ENCODE measurements at regions not wholly inside any gene's neighbourhood (a gene's known extent, or its start where the extent isn't known, plus 50 kb on each side); places are given as distances from the start of the nearest gene placed in this dataset.
"Not testable (repeated sequence)": the region's sequence is repeated elsewhere in the genome, so short reads cannot be mapped to it uniquely, and the experiment has no call there.

DNA sequence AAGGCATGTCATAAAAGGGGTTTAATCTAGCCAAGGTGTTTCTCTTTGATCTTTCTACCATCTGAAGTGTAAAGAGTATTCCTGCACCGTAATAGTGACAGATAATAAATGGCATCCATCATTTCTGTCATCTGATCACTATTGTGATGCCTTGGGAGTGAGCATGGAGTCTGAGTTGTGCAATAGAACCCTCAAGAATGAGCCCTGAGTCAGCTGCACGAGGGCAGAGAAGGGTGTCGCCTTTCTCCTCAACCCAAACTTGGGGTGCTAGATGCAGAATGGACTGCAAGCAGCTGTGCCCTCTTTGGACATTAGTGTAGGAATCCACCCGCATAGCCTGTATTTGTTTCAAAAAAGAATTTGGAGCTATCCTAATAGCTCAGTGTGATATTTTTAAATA, 115.2 kb downstream of the ZNF37A start:
- Mint-ChIP-seq H3K9me3 (peaks cover 4% of the 10 kb centered on the region), H3K4me3 (no peak overlapping the region), H3K27ac (no peak overlapping the region), H3K36me3 (ENCODE audit: low read depth) (no peaks in the 10 kb centered on the region), H3K4me1 (ENCODE audit: low read depth) (no peaks in the 10 kb centered on the region), H3K27me3 (ENCODE audit: low read depth) (peaks cover 5% of the 10 kb centered on the region)
- DNase-seq = no peak
- intact Hi-C loops (cut with micrococcal nuclease) = no loop called here
- CTCF ChIA-PET = no interaction called here

DNA sequence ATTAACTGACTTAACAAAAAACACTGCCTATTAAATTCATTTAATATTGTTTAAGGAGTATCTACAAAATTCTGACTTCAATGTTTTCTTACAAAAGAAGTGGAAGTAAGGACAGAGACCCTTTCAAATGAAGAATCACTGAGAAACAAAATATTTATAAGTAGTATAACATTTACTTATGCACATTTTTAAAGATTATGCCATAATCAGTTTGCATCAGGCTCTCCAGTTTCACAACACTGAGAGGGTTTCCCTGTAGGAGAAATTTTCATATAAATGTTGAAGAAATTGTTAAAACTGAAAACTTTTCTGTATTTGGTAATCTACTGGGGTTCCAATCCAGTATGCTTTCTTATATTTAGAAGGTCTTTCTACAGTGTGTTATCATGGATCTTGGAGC, 115.6 kb downstream of the ZNF37A start:
- H3K36me3 Mint-ChIP-seq (ENCODE audit: low read depth); H3K27me3 Mint-ChIP-seq (ENCODE audit: low read depth); DNase-seq; H3K4me1 Mint-ChIP-seq (ENCODE audit: low read depth); CTCF ChIA-PET; H3K27ac Mint-ChIP-seq; H3K9me3 Mint-ChIP-seq; intact Hi-C loops (cut with micrococcal nuclease); H3K4me3 Mint-ChIP-seq: not testable (repeated sequence)

DNA sequence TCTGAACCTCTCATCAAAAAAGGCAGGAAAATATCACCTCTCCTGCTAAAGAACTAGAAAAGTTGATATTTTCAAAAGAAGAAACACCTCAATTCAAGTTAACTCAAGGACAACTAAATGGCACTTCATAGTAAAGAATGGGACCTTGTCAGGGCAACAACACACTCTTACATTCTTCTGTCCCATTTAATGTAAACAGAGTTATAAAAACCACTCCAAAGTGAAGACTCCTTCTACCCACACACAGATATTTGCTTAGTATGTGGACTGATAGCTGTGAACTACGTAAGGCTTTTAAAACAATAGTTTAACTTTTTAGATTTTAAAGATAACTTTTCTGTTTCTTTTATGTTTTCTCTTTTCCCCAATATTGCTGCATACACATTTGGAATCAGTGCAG, 118.3 kb downstream of the ZNF37A start:
- Mint-ChIP-seq H3K27ac (no peak overlapping the region), H3K4me1 (ENCODE audit: low read depth) (no peaks in the 10 kb centered on the region), H3K27me3 (ENCODE audit: low read depth) (peaks cover 3% of the 10 kb centered on the region), H3K36me3 (ENCODE audit: low read depth) (no peaks in the 10 kb centered on the region), H3K9me3 (no peaks in the 10 kb centered on the region), H3K4me3 (no peak overlapping the region)
- DNase-seq = no peak
- intact Hi-C loops (cut with micrococcal nuclease) = no loop called here
- CTCF ChIA-PET = no interaction called here

DNA sequence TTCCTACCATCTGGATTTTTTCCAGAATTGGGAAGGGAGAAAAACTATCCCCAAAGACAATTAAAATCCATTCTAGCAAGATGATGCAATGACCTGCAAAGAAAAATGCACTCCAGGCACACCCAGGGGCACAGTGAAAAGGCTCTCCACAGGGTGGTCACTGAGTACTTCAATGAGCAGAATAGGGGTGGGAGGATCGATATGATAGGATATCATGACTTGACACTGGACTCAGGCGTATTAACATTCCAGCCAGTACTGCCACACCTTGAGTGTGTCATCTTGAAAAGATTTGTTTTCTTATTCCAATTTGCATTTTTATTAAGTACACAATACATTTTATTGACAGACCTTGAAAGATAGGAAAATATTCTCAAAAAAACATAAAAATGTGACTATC, 132.2 kb downstream of the ZNF37A start:
- no peaks in the 10 kb centered on the region for H3K4me1 Mint-ChIP-seq (ENCODE audit: low read depth)
- no peaks in the 10 kb centered on the region for H3K27me3 Mint-ChIP-seq (ENCODE audit: low read depth)
- peaks cover 8% of the 10 kb centered on the region for H3K9me3 Mint-ChIP-seq
- no peaks in the 10 kb centered on the region for H3K36me3 Mint-ChIP-seq (ENCODE audit: low read depth)
- no peak for DNase-seq
- no peak overlapping the region for H3K27ac Mint-ChIP-seq
- H3K4me3 Mint-ChIP-seq = no peak overlapping the region
- intact Hi-C loops (cut with micrococcal nuclease) = no loop called here
- CTCF ChIA-PET = no interaction called here

DNA sequence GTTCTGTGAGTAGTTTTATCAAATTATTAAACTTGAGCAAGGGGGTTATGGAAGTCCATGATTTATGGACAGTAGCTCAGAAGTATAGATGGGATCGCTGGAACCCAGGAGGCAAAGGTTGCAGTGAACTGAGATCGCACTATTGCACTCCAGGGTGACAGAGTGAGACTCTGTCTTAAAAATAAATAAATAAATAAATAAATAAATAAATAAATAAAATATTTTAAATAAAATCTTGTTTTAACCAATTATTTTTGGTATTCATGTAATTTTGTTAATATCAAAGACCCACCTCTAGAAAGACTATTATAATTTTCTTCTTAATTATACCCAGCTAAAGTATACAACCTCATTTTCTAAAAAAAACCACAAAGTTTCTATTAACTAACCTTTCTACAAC, 134.3 kb downstream of the ZNF37A start:
- intact Hi-C loops (cut with micrococcal nuclease) = no loop called here
- CTCF ChIA-PET = interaction anchor here (0.7 kb wide), 1 partner anchor 193 kb away, joined by 6 read pairs; no protein-coding TSS in a partner anchor
- DNase-seq = no peak
- no peaks in the 10 kb centered on the region for H3K36me3 Mint-ChIP-seq (ENCODE audit: low read depth)
- H3K4me1 Mint-ChIP-seq (ENCODE audit: low read depth) = no peaks in the 10 kb centered on the region
- H3K4me3 Mint-ChIP-seq = no peak overlapping the region
- H3K27me3 Mint-ChIP-seq (ENCODE audit: low read depth) = no peaks in the 10 kb centered on the region
- H3K27ac Mint-ChIP-seq = no peak overlapping the region
- peaks cover 8% of the 10 kb centered on the region for H3K9me3 Mint-ChIP-seq

DNA sequence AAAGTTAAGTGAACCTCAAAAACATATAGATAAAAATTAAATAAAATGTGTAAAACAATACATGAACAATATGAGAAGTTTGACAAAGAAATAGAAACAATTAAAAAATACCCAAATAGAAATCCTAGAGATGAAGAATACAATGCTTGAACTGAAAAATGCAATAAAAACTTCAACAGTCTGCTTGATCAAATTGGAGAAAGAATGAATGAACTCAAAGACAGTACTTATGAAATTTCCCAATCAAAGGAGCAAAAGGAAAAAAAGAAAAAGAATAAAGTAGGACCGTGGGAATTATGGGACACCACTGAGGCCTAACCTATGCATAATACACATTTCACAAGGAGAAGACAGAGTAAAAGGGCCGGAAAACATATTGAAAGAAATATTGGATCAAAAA, 144.3 kb downstream of the ZNF37A start:
- H3K36me3 Mint-ChIP-seq (ENCODE audit: low read depth); H3K27me3 Mint-ChIP-seq (ENCODE audit: low read depth); DNase-seq; H3K4me1 Mint-ChIP-seq (ENCODE audit: low read depth); H3K27ac Mint-ChIP-seq; intact Hi-C loops (cut with micrococcal nuclease); H3K4me3 Mint-ChIP-seq; CTCF ChIA-PET: not testable (repeated sequence)
- peaks cover 12% of the 10 kb centered on the region for H3K9me3 Mint-ChIP-seq

DNA sequence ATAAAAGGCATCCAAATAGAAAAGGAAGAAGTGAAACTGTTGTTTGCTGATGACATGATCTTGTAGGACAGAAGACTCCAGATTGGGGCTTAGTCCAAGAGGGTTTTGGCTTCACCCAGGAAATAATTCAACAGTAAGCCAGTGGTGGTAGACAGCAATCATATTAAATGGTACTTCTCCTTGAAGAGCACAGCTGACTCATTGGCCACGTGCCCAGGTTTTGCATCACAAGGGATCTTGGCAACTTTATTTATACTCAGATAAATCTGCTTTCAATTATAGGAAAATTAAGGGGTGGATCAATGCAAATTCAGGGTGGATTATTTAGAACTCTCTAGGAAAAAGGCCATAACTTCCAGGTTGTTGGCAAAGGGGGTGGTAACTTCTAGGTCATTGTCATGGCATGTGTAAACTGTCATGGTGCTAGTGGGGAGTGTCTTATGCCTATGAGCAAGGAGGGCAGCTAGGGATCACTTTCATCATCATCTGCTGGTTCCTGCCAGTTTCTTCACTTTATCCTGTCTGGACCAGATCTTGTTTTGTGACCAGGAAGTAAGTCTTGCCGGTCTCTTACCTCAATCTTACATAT, 148.0 kb downstream of the ZNF37A start:
- H3K4me1 Mint-ChIP-seq (ENCODE audit: low read depth); H3K27ac Mint-ChIP-seq; H3K36me3 Mint-ChIP-seq (ENCODE audit: low read depth); CTCF ChIA-PET; DNase-seq; intact Hi-C loops (cut with micrococcal nuclease); H3K27me3 Mint-ChIP-seq (ENCODE audit: low read depth); H3K4me3 Mint-ChIP-seq: not testable (repeated sequence)
- peaks cover 14% of the 10 kb centered on the region for H3K9me3 Mint-ChIP-seq

DNA sequence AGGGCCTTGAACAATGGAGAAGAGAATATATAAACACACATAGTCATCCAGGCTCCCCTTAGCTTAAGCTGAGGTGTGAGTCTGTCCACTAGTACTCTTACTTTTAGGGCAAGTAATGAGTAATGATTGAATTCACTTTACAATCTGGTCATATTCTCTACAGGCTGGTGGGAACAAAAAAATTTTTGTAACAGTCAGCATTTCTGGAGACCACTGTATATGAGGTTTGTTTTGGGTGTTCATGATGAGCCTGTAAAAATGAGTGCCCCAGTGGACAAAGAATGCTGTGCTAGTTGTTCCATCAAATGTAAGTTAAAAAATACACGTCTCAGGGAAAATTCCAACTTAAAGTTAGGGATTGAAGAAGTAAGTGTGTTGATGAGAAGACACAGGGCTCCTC, 154.0 kb downstream of the ZNF37A start:
- H3K4me1 Mint-ChIP-seq (ENCODE audit: low read depth); H3K36me3 Mint-ChIP-seq (ENCODE audit: low read depth); H3K27ac Mint-ChIP-seq; DNase-seq; CTCF ChIA-PET; intact Hi-C loops (cut with micrococcal nuclease); H3K4me3 Mint-ChIP-seq; H3K27me3 Mint-ChIP-seq (ENCODE audit: low read depth): not testable (repeated sequence)
- peaks cover 26% of the 10 kb centered on the region for H3K9me3 Mint-ChIP-seq

DNA sequence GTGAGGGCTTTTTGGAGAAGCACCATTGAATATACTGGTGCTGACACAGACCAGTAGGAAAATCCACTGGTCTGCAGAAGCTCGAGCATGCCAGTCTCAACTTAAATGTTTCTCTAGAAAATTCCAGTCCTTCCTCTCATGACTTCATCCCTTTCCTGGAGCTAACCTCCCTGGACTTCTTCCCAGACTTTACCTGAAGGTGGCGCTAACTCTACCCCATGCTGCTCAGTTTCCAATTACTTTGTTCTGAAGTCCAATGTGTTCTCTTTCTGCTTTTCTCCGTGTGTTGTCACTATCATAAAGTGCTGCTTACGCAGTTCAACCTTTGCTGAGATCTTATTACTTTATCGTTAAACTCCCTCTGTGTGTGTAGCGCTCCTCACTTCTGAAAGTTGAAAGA, 158.4 kb downstream of the ZNF37A start:
- DNase-seq; H3K27me3 Mint-ChIP-seq (ENCODE audit: low read depth); H3K27ac Mint-ChIP-seq; intact Hi-C loops (cut with micrococcal nuclease); H3K4me1 Mint-ChIP-seq (ENCODE audit: low read depth); H3K4me3 Mint-ChIP-seq; CTCF ChIA-PET; H3K36me3 Mint-ChIP-seq (ENCODE audit: low read depth): not testable (repeated sequence)
- peaks cover 22% of the 10 kb centered on the region for H3K9me3 Mint-ChIP-seq

DNA sequence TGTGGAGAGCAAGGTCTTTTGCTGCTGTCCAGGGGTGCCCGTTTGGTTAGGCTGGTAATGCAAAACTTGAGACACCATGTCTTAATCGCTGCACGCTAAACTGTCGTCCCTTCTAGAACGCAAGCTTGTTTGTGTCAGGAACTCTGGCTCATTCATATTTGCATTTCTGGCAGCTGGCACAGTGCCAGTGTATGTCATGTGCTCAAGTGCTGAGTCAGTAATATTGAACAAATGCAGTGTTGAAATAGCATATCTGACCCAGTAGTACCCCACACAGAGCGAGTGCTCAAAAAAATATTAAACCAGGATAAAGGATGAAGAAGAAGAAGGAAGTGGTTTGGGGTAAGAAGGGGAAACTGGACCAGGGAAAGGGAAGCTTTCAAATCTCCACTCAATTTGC, 173.4 kb downstream of the ZNF37A start:
- H3K27ac Mint-ChIP-seq; DNase-seq; H3K36me3 Mint-ChIP-seq (ENCODE audit: low read depth); H3K27me3 Mint-ChIP-seq (ENCODE audit: low read depth); H3K9me3 Mint-ChIP-seq; H3K4me3 Mint-ChIP-seq; intact Hi-C loops (cut with micrococcal nuclease); H3K4me1 Mint-ChIP-seq (ENCODE audit: low read depth): not testable (repeated sequence)
- CTCF ChIA-PET = interaction anchor here (0.6 kb wide), 1 partner anchor 225 kb away, joined by 4 read pairs; no protein-coding TSS in a partner anchor

DNA sequence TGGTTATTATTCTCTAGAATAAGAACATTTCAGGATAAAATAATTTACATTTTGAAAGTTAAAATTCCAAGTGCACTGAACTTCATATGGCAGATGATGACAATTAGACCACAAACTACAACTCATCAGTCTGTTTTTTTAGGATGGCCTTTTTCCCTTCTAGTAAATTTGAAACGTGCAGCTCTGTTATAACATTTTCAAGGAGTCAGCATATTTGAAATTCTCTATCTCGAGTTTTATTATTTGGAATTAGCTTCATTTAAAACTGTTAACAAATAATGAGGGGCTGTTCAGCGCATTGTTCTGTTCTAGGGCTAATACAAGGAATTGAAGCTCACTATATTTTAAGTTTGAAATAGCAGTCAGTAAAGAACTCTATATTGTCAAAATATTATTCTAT, 176.9 kb downstream of the ZNF37A start:
- H3K27me3 Mint-ChIP-seq (ENCODE audit: low read depth); CTCF ChIA-PET; H3K9me3 Mint-ChIP-seq; intact Hi-C loops (cut with micrococcal nuclease); H3K4me3 Mint-ChIP-seq; H3K27ac Mint-ChIP-seq; H3K36me3 Mint-ChIP-seq (ENCODE audit: low read depth); DNase-seq; H3K4me1 Mint-ChIP-seq (ENCODE audit: low read depth): not testable (repeated sequence)

DNA sequence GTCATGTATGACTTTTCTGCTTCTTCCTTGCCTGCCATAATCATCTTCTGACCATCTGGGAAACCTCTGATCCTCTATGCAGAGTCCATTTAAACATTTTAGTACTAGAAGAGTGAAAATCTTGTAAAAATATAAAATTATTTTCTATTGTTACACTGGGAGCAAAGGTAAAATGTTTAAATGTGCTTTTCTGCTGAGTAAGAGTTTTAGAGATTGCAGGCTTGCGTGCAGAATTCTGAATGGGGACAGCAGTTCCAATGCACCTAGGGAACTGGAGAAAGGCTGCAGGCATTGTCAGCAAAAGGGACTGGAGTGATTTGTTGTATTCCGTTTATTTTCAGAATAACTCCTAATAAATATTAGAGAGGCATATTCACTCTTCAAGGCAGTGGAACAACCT, 180.7 kb downstream of the ZNF37A start:
- CTCF ChIA-PET, H3K4me3 Mint-ChIP-seq, H3K27ac Mint-ChIP-seq: not testable (repeated sequence)

DNA sequence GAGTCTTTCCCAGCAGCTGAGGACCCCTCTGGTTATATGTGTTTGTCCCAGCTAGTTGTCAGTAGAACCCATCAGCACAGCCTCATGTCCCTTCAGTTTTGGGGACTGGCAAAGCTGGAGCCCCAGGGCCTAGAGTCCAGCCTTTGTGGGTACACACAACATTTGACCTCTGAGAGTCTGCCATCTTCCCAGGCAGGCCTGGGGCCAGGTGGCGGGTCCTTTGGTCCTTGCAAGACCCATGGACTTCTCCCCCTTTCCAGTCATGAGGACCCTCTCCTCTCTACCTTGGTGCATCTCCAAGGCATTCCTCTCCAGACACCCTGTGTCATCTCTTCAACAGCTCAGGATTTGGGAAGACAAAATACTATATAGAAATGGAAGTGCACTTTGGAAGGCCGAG, 198.4 kb downstream of the ZNF37A start:
- H3K4me3 Mint-ChIP-seq; DNase-seq; H3K27ac Mint-ChIP-seq; H3K27me3 Mint-ChIP-seq (ENCODE audit: low read depth); H3K36me3 Mint-ChIP-seq (ENCODE audit: low read depth); H3K4me1 Mint-ChIP-seq (ENCODE audit: low read depth); H3K9me3 Mint-ChIP-seq; intact Hi-C loops (cut with micrococcal nuclease); CTCF ChIA-PET: not testable (repeated sequence)

More for the DNA sequence above, 180.7 kb downstream of the ZNF37A start:
- intact Hi-C loops (cut with micrococcal nuclease); DNase-seq; H3K36me3 Mint-ChIP-seq (ENCODE audit: low read depth); H3K9me3 Mint-ChIP-seq; H3K4me1 Mint-ChIP-seq (ENCODE audit: low read depth); H3K27me3 Mint-ChIP-seq (ENCODE audit: low read depth): not testable (repeated sequence)

DNA sequence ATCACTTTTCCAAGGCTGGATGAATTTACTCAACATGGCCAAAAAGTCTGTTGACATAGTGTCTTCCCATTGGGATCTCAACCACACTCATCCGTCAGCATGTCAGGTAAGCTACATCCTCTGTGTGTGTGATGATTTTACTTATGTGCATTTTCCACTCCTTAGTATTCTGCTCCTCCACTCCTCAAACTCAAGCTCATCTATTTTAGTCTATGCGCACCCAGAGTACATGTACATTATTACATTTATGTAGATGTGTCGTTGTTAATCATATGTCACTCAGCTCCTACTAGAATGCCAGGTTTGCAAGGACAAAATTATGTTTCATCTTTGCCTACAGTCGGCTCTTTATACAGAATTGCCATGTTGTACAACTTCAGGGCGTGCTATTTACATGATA, 216.0 kb downstream of the ZNF37A start:
- H3K36me3 Mint-ChIP-seq (ENCODE audit: low read depth); H3K27me3 Mint-ChIP-seq (ENCODE audit: low read depth); H3K4me3 Mint-ChIP-seq; DNase-seq; CTCF ChIA-PET; H3K9me3 Mint-ChIP-seq; intact Hi-C loops (cut with micrococcal nuclease); H3K27ac Mint-ChIP-seq; H3K4me1 Mint-ChIP-seq (ENCODE audit: low read depth): not testable (repeated sequence)

Data from activated naive CD4-positive, alpha-beta T cell treated with anti-CD3 and anti-CD28 coated beads for 36 hours (primary cell).